Osteoblast (primary cell): ENCODE measurements at regions not wholly inside any gene's neighbourhood (a gene's known extent, or its start where the extent isn't known, plus 50 kb on each side); places are given as distances from the start of the nearest gene placed in this dataset.

Experiments
- DNase-seq: peaks from one replicate; pipeline ENCODE4 v3.0.0; 2011; ENCODE audit warnings: low spot score, mixed read lengths; ENCODE audit not compliant: insufficient read length; ENCODE audit errors: missing footprints
- H2AFZ ChIP-seq: 2 replicates; pipeline ENCODE4 v1.6.0; 2011; ENCODE audit warnings: mild to moderate bottlenecking, low read length
- H3K27ac ChIP-seq: 2 replicates; pipeline ENCODE4 v1.5.1; 2011; ENCODE audit warnings: mild to moderate bottlenecking, low read depth, low read length, moderate library complexity
- H3K27me3 ChIP-seq: 2 replicates; pipeline ENCODE4 v1.6.0; 2012; ENCODE audit warnings: mild to moderate bottlenecking, control low read depth, inconsistent platforms, low read length, moderate library complexity; ENCODE audit not compliant: insufficient read depth
- H3K36me3 ChIP-seq: 2 replicates; pipeline ENCODE4 v1.5.1; 2011; ENCODE audit warnings: mild to moderate bottlenecking, low read length, control low read depth, moderate library complexity; ENCODE audit not compliant: insufficient read depth
- H3K4me1 ChIP-seq: 2 replicates; pipeline ENCODE4 v1.5.1; 2011; ENCODE audit warnings: mild to moderate bottlenecking, low read length, control low read depth, moderate library complexity; ENCODE audit not compliant: insufficient read depth
- H3K4me2 ChIP-seq: 2 replicates; pipeline ENCODE4 v1.6.0; 2011; ENCODE audit warnings: mild to moderate bottlenecking, low read length; ENCODE audit not compliant: insufficient read depth
- H3K4me3 ChIP-seq: fragments of 200-600 bp; sonication (generic); 3 replicates; pipeline ENCODE4 v1.5.1; 2012; ENCODE audit warnings: mild to moderate bottlenecking, low read length, inconsistent platforms; ENCODE audit not compliant: insufficient read depth
- H3K79me2 ChIP-seq: 2 replicates; pipeline ENCODE4 v1.6.0; 2012; ENCODE audit warnings: mild to moderate bottlenecking, low read length, control low read depth, inconsistent platforms; ENCODE audit not compliant: insufficient read depth
- H3K9me3 ChIP-seq: 2 replicates; pipeline ENCODE4 v1.5.1; 2011; ENCODE audit warnings: low read depth, low read length, control low read depth
- H4K20me1 ChIP-seq: 2 replicates; pipeline ENCODE4 v1.6.0; 2012; ENCODE audit warnings: mild to moderate bottlenecking, low read length, control low read depth; ENCODE audit not compliant: insufficient read depth
- CTCF ChIP-seq: IDR thresholded peaks from 2 replicates; pipeline ENCODE4 v1.5.1; 2011; ENCODE audit warnings: mild to moderate bottlenecking, low read depth, low read length, moderate library complexity; ENCODE audit errors: extremely low read depth

- Histone ChIP-seq H3K4me3 (no peak overlapping the region), H3K36me3 (no peaks in the 10 kb centered on the region), H3K9me3 (no peaks in the 10 kb centered on the region), H3K4me2 (no peak overlapping the region), H4K20me1 (no peaks in the 10 kb centered on the region), H3K79me2 (no peaks in the 10 kb centered on the region), H3K4me1 (no peaks in the 10 kb centered on the region), H3K27me3 (no peaks in the 10 kb centered on the region), H2AFZ (peak overlapping the region; percentile 73), H3K27ac (no peak overlapping the region)
- TF ChIP-seq CTCF, result no peak
- DNase-seq, result peak; percentile 62
Observed at GRCh38 chr11:110022548-110022947, 70.6 kb upstream of the ZC3H12C start.

GRCh38 chr11:110023711-110024110 is 69.5 kb upstream of the ZC3H12C start:
- no peak overlapping the region for H3K4me2 ChIP-seq
- no peaks in the 10 kb centered on the region for H4K20me1 ChIP-seq
- no peaks in the 10 kb centered on the region for H3K9me3 ChIP-seq
- no peaks in the 10 kb centered on the region for H3K79me2 ChIP-seq
- no peaks in the 10 kb centered on the region for H3K27me3 ChIP-seq
- no peak overlapping the region for H2AFZ ChIP-seq
- no peak overlapping the region for H3K27ac ChIP-seq
- DNase-seq, result no peak
- H3K36me3 ChIP-seq, result no peaks in the 10 kb centered on the region
- TF ChIP-seq CTCF, result no peak
- H3K4me3 ChIP-seq, result no peak overlapping the region
- no peaks in the 10 kb centered on the region for H3K4me1 ChIP-seq

GRCh38 chr11:110026858-110027626 is 66.2 kb upstream of the ZC3H12C start:
- no peak for TF ChIP-seq CTCF
- Histone ChIP-seq H3K79me2 (no peaks in the 10 kb centered on the region), H3K4me3 (no peak overlapping the region), H3K4me1 (no peaks in the 10 kb centered on the region), H3K9me3 (no peaks in the 10 kb centered on the region), H3K27me3 (no peaks in the 10 kb centered on the region), H3K27ac (no peak overlapping the region), H2AFZ (no peak overlapping the region), H4K20me1 (no peaks in the 10 kb centered on the region), H3K4me2 (no peak overlapping the region), H3K36me3 (no peaks in the 10 kb centered on the region)
- DNase-seq, result no peak

GRCh38 chr11:110027627-110028371 is 65.4 kb upstream of the ZC3H12C start:
- Histone ChIP-seq H4K20me1 (no peaks in the 10 kb centered on the region), H3K4me3 (no peak overlapping the region), H3K4me1 (no peaks in the 10 kb centered on the region), H3K27me3 (no peaks in the 10 kb centered on the region), H3K27ac (no peak overlapping the region), H3K9me3 (no peaks in the 10 kb centered on the region), H3K79me2 (no peaks in the 10 kb centered on the region), H3K36me3 (no peaks in the 10 kb centered on the region), H2AFZ (no peak overlapping the region), H3K4me2 (no peak overlapping the region)
- no peak for DNase-seq
- TF ChIP-seq CTCF, result no peak
